ENCODE measurements at regions not wholly inside any gene's neighbourhood (a gene's known extent, or its start where the extent isn't known, plus 50 kb on each side); places are given as distances from the start of the nearest gene placed in this dataset.

- Histone ChIP-seq H3K4me3 (ENCODE audit: low read length) (no peak overlapping the region), H3K36me3 (ENCODE audit: insufficient read depth, low read length) (no peaks in the 10 kb centered on the region), H3K4me1 (ENCODE audit: insufficient read depth, low read length) (no peaks in the 10 kb centered on the region), H3K9me3 (ENCODE audit: control insufficient read depth in 1 of 2, insufficient read depth in 1 of 2, low read length in 2 of 2) (peaks cover 0 to 4% of the 10 kb centered on the region in 2 experiments), H3K27ac (ENCODE audit: low read depth in 1 of 2, low read length in 2 of 2) (no peak overlapping the region), H3K27me3 (ENCODE audit: control insufficient read depth in 1 of 2, insufficient read depth in 2 of 2, low read length in 2 of 2) (no peaks in the 10 kb centered on the region)
- ChIA-PET CTCF (no interaction called here), POLR2A (no interaction called here)
- Mint-ChIP-seq H3K4me3 (no peak overlapping the region), H3K27me3 (no peaks in the 10 kb centered on the region), H3K36me3 (ENCODE audit: low read depth) (no peaks in the 10 kb centered on the region), H3K27ac (no peak overlapping the region), H3K9me3 (peaks cover 6% of the 10 kb centered on the region), H3K4me1 (ENCODE audit: low read depth) (no peaks in the 10 kb centered on the region)
- no peak for TF ChIP-seq CTCF (IDR thresholded peaks at IDR 0.05)
- no peak for ATAC-seq (ENCODE audit: poor library complexity)
- intact Hi-C loops (cut with DNase I, micrococcal nuclease): no loop called here
- DNase-seq: no peak
Observed at GRCh38 chr3:21138085-21138484, 612.9 kb downstream of the ZNF385D start.

DNA sequence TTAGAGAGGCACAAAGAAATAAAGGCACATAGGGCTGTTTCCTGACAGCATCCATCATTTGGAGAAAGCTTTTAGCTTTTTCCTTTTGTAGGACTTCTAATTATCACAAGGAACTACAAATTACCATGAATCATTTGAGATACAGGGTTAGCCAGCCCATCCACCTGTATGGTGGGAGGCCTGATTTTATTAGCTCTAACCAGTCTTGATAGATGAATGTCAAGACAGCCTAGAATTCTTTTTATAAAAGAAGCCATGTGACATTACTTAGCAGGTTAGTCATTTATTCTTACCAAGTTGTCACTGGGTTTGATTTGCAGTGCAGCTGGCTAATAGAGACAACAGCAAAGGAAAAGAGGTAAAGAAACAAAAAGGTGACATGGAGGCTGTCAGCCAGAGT, 618.1 kb downstream of the ZNF385D start:
- Histone ChIP-seq H3K4me1 (ENCODE audit: insufficient read depth, low read length) (no peaks in the 10 kb centered on the region), H3K36me3 (ENCODE audit: insufficient read depth, low read length) (no peaks in the 10 kb centered on the region), H3K4me3 (ENCODE audit: low read length) (no peak overlapping the region), H3K27me3 (ENCODE audit: control insufficient read depth in 1 of 2, insufficient read depth in 2 of 2, low read length in 2 of 2) (no peaks in the 10 kb centered on the region), H3K9me3 (ENCODE audit: control insufficient read depth in 1 of 2, insufficient read depth in 1 of 2, low read length in 2 of 2) (no peaks in the 10 kb centered on the region), H3K27ac (ENCODE audit: low read depth in 1 of 2, low read length in 2 of 2) (no peak overlapping the region)
- H3K4me1 Mint-ChIP-seq (ENCODE audit: low read depth): no peaks in the 10 kb centered on the region
- no peak for TF ChIP-seq CTCF (IDR thresholded peaks at IDR 0.05)
- peaks cover 8% of the 10 kb centered on the region for H3K36me3 Mint-ChIP-seq (ENCODE audit: low read depth)
- peaks cover 23% of the 10 kb centered on the region for H3K9me3 Mint-ChIP-seq
- CTCF ChIA-PET: interaction anchor here (1.7 kb wide), 1 partner anchor 13 kb away, joined by 5 read pairs; no protein-coding TSS in a partner anchor
- POLR2A ChIA-PET: no interaction called here
- no peaks in the 10 kb centered on the region for H3K27me3 Mint-ChIP-seq
- no peak overlapping the region for H3K4me3 Mint-ChIP-seq
- intact Hi-C loops (cut with DNase I, micrococcal nuclease): no loop called here
- DNase-seq: no peak
- no peak overlapping the region for H3K27ac Mint-ChIP-seq
- ATAC-seq (ENCODE audit: poor library complexity): no peak

DNA sequence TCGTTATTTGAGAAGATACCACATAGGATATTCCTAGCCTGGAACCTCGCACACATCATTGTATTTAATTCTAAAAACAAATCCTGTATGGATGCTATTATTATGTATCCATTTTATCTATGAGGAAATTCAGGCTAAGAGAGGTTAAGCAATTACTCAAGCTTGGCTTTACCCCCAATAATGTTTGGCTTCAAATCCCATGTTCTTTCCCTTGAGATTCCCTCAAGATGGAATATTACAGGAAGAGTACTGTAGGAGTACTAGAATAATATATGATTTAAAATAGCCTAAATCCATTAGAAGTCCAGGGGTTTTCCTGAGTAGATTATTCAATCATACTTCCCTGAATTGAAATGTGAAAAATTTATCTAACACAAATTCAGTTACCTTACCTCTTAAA, 630.2 kb downstream of the ZNF385D start:
- intact Hi-C loops (cut with DNase I, micrococcal nuclease): no loop called here
- H3K4me1 ChIP-seq (ENCODE audit: insufficient read depth, low read length): no peaks in the 10 kb centered on the region
- peaks cover 13 to 24% of the 10 kb centered on the region in 2 experiments for H3K9me3 ChIP-seq (ENCODE audit: control insufficient read depth in 1 of 2, insufficient read depth in 1 of 2, low read length in 2 of 2)
- Mint-ChIP-seq H3K36me3 (ENCODE audit: low read depth) (no peaks in the 10 kb centered on the region), H3K4me1 (ENCODE audit: low read depth) (no peaks in the 10 kb centered on the region), H3K9me3 (peaks cover 12% of the 10 kb centered on the region), H3K27ac (no peak overlapping the region), H3K27me3 (no peaks in the 10 kb centered on the region), H3K4me3 (no peak overlapping the region)
- DNase-seq (no peak), ATAC-seq (ENCODE audit: poor library complexity) (no peak)
- H3K36me3 ChIP-seq (ENCODE audit: insufficient read depth, low read length): no peaks in the 10 kb centered on the region
- no peak for TF ChIP-seq CTCF (IDR thresholded peaks at IDR 0.05)
- no peak overlapping the region for H3K4me3 ChIP-seq (ENCODE audit: low read length)
- no peaks in the 10 kb centered on the region for H3K27me3 ChIP-seq (ENCODE audit: control insufficient read depth in 1 of 2, insufficient read depth in 2 of 2, low read length in 2 of 2)
- no peak overlapping the region for H3K27ac ChIP-seq (ENCODE audit: low read depth in 1 of 2, low read length in 2 of 2)
- POLR2A ChIA-PET: no interaction called here
- CTCF ChIA-PET: no interaction called here
